ENCODE measurements at regions not wholly inside any gene's neighbourhood (a gene's known extent, or its start where the extent isn't known, plus 50 kb on each side); places are given as distances from the start of the nearest gene placed in this dataset.
"Not testable (repeated sequence)": the region's sequence is repeated elsewhere in the genome, so short reads cannot be mapped to it uniquely, and the experiment has no call there.

DNA sequence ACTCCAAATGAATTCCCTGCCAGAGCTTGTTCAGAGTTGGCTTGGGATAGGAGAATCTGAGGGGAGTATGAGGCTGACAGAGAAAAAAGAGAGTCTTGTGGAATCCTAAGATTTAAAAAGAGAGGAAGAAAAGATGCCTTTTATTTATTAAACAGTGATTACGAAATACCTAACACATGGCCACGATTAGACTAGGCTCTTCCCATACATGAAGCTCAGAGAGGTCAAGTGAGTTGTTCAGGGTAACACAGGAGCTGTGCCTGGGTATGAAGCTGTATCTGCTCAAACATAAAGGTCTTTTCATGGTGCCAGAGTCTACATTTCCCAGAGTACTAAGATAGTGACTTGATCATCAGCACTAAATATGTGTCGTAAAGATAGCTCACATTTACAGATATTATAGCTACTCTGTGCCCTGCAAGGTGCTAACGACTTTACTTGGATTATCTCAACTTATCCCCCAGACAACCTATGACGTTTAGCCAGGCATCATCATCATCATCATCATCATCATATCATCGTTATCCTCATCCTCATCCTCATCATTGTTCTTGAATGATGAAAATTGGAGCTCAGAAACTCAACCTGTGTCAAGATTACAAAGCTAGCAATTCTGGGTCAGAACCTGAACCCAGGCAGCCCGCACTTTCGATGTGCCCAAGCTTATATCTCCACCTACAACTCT, 500.8 kb downstream of the NPIPA7 start:
- no peak for DNase-seq (ENCODE audit: low read depth)

DNA sequence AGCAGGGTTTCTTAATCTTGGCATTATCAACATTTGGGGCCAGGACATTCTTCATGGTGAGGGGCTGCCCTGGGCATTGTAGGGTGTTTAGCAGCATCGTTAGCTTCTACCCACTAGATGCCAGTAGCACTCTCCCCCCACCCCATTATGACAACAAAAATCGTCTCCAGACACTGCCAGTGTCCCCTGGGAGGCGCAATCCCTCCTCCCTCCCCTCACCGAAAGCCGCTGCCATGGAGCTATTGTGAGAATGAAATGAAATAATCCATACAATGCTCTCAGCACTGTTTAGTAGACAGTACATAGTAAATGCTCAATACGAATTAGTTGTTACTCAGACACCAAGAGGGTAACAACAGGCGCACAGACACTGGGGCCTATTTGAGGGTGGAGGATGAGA, 502.9 kb downstream of the NPIPA7 start:
- no peak for DNase-seq (ENCODE audit: low read depth)

DNA sequence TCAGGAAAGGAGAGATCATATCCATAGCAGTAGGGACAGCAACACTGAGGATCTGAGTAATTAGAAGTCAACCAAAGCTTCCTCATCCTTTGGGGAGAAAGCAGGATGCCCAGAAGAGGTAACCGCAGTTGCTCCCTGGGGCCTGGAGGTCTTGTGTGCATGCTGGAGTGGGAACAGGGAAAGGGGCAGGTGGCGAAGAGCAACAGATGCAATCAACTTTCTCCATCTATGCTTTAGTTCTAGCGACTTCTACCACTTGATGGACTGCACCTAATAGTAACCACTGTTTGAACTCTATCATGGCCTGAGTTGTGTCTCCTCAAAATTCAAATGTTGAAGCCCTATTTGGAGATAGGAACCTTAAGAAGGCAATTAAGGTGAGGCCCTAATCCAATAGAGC, 503.8 kb downstream of the NPIPA7 start:
- no peak for DNase-seq (ENCODE audit: low read depth)

DNA sequence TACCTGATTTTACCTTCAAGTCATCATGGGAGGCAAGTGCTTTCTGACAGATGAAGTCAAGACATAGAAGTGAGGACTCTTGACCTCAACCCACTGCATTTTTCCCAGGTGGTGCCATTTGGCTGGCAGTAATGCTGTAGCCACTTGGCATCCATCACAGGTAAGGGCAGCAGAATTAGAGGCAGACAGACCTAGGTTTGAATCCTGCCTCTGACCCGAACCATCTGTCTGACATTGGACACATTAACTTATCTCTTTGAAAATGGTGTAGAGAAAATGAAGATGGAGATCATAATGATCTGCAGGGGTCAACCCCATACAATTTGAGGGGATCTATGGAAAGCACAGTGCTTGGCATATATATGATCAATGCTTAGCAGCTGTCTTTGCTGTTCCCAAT, 505.5 kb downstream of the NPIPA7 start:
- no peak for DNase-seq (ENCODE audit: low read depth)

DNA sequence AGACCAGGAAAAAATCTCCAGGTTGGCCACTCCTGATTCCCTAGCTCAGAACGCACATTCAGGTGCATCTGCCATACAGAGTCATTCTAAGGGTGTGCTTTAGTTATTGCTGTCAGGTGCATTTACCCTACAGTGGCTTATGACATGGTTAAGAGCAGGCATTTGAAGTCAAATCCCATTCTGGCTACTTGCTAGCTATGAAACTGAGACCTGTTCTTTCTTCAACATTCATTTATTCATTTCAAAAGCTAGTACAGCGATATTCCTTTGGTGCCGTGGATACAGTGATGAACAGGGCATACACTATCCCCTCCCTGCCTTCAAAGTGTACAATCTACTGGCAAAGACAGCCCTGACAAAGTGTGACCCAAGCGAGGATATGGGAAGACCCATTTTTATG, 508.3 kb downstream of the NPIPA7 start:
- no peak for DNase-seq (ENCODE audit: low read depth)

DNA sequence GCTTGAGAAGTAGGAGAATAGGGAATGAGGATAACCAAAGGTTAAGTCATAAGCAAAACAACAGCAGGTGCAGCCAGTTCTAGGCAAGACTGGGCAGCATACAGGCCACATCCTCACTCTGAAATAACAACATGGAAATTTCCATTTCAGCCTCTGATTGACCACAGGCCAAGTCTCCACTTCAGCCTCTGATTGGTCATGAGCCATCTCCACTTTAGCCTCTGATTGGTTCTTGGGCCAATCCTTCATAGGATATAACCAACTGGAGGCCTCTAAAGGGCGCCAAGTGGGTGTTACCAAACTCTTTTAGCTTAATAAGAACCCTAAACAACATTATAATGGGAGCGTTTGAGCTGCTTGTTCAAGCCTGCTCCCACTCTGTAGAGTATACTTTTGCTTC, 512.0 kb downstream of the NPIPA7 start:
- DNase-seq (ENCODE audit: low read depth) = no peak

DNA sequence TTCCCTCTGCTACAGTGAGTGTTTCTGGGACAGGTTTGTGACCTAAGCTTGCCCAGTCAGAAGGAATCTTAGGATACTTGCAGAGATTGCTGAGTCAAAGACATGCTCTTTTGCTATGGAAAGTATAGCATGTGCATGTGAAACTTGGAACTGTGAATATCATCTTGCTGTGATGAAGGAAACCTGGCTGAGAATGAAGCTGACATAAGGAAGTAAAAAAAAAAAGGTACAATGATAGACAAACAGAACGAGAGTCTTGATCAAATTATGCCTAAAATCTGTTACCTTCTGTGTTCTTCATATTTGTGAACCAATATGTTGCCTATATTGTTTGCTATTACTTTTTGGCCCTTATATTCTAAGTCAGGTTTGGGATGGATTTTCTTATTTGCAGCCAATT, 525.7 kb downstream of the NPIPA7 start:
- DNase-seq (ENCODE audit: low read depth) = no peak

DNA sequence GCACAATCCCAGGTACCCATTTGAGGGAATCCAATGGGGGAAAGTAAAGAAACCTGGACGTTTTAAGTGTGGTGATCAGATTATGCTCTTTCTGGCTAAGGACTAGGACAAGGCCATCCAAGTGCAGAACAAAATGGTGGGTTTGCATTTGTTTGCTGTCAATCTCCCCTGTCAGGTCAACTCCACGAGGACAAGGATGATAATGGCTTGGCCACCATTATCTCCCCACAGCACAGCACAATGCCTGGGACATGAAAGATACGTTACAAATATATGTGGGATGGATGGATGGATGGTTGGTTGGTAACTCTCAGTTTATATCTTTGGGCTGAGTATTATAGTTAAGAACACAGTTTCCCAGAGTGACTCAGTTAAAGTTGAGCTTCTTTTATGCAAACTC, 526.9 kb downstream of the NPIPA7 start:
- no peak for DNase-seq (ENCODE audit: low read depth)

DNA sequence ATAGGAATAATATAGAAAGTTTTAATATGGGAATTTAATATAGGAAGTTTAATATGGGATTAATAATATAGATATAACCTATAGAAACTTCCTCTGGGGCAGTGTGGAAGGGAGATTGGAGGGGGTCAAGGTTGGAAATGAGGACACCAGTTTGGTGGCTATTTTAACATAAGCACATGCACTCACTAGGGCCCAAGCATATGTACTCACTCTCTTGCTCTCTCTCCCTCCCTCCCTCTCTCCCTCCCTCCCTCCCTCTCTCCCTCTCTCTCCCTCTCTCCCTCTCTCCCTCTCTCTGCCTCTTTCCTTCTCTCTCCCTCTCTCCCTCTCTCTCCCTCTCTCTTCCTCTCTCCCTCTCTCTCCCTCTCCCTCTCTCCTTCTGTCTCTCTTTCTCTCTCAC, 528.1 kb downstream of the NPIPA7 start:
- DNase-seq (ENCODE audit: low read depth) = no peak

DNA sequence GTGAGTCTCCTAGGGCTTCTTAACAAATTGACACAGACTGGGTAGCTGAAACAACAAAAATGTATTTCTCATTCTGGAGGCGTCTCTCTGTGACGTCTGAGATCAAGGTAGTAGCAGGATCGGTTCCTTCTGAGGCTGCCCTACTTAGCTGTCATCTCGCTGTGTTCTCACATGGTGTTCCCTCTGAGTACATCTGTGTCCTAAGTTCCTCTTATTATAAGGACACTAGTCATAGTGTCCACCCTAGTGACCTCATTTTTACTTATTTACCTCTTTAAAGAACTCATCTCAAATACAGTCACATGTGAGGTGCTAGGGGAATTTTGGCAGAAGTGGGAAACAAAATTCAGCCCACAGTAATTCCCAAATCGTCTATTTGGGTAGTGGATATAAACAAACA, 529.1 kb downstream of the NPIPA7 start:
- no peak for DNase-seq (ENCODE audit: low read depth)

DNA sequence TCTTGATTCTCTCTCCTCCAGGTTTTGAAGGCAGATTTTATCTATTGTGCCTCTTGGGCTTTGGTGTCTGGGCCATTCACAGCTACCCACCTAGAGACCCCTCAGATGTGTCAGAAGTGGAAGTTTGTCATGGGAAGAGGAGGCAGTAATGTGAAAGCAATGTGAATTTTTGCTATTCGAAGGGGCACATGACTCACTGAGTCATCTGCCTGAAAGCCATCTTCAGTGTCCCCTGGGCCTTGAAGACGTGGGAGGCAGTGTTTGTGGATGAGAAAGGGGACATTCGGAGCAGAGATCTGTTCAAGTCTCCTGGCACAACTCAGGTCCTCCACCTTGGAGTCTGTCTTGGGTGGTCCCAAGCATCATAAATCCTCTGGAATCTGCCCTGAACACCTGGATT, 530.2 kb downstream of the NPIPA7 start:
- DNase-seq (ENCODE audit: low read depth) = no peak

DNA sequence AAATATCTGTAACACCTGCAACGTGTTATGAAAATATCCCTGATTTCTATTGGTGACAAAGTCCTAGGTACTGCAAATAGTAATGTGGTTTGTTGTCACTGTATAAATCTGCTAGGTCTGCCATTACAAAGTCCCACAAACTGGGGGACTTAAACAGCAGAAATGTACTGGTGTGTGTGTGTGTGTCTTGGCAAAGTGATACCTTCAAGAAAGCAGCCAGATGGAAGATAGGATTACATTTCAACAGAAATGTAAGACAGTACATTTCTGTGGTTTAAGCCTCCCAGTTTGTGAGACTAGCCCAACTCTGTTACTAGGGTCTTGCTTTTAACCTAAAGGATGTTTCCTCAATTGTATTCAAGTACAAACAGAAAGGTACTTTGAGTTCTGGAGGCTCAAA, 531.7 kb downstream of the NPIPA7 start:
- no peak for DNase-seq (ENCODE audit: low read depth)

DNA sequence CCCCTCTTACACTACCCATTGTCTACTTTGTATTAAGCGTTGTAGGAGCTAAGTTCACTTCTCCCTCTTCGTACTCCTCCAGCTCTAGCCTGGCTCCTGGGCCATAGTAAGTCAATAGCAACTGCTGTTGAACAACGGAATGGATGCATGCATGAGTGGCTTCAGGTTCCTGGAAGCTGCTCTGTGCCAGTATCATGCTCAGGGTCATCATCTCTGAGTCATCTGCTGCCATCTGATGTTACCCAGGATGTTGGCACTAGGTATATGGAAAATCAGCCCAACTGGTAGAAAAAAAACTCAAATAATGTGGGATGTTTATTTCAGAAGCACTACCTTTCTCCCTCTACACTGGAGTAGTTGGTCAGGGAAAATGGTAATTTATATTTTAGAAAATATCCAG, 536.8 kb downstream of the NPIPA7 start:
- DNase-seq (ENCODE audit: low read depth) = no peak

DNA sequence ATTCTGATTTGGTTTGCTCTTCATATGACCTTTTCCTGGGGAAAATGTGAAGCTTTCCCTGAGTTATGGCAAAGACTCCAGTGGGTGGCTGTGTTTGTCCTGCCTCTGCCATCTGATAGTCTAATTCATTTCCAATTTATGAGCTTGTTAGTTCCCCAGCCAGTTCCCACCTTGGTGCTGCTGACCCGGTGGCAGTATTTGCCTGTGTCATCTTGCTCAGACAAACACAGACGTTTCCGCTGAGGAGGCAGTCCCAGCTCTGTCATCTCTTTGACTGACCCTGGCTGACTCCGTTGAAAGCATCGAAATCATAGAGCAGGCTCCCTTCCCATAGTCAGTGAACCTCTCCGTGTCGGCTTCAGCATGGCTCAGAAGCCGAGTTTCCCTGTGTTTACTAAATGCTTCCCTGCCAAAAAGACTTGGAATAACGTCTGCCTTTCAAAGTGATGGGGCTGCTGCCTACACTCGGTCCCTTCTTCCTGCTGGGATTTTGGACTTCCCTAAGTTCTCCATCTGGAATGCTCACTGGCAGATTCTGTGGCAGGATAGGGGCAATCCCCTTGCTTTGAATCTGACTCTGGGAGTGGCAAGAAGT, 538.3 kb downstream of the NPIPA7 start:
- DNase-seq (ENCODE audit: low read depth) = no peak

DNA sequence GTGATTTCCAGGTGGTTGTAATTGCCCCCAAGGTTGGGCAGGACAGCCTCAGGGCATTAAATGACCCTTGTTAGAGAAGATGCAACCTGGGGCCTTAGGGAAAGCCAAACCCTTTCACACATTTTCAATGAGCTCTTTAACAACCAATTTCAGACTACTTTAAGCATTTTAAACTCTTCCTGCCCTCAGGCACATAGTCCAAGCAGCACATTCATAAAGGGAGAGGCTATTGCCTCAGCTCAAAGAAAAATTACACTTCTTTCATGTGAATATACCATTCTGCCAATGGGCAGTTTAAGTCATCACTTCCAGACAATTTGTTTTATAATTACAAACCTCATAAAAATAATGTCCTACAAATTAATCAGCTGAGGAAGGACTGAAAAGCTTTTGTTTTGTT, 544.5 kb downstream of the NPIPA7 start:
- no peak for DNase-seq (ENCODE audit: low read depth)

DNA sequence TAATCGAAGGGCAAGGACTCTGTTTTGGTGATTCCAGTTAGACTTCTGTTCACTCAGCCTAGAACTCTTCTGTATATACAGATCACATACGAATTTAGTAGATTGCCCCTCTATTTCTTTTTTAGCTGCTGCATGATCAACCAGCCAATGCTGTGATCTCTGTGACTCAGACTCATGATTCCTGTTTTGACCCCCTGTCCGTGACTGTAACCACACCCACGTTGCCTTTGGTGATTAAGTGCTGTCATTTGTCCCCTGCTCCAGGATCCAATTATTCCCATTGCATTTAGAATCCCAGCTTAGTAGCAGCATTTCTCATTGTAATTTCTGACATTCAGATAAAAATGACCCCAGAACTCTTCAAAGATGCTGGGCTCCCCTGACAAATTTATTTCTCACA, 545.7 kb downstream of the NPIPA7 start:
- DNase-seq (ENCODE audit: low read depth) = no peak

DNA sequence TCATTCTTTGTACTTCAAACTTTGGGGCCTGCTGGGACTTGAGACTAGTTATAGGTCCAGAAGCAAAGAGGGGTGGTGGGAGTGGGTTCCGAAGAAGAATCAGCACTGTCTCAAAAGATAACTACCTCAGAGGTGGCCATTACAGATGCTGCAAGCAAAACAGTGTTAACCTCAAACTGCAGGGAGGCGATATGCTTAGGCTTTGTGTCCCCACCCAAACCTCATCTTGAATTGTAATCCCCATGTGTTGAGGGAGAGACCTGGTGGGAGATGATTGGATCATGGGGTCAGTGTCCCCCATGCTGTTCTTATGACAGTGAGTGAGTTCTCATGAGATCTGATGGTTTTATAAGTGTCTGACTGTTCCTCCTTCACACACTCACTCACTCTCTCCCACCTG, 545.3 kb downstream of the XYLT1 start:
- no peak for DNase-seq (ENCODE audit: low read depth)

DNA sequence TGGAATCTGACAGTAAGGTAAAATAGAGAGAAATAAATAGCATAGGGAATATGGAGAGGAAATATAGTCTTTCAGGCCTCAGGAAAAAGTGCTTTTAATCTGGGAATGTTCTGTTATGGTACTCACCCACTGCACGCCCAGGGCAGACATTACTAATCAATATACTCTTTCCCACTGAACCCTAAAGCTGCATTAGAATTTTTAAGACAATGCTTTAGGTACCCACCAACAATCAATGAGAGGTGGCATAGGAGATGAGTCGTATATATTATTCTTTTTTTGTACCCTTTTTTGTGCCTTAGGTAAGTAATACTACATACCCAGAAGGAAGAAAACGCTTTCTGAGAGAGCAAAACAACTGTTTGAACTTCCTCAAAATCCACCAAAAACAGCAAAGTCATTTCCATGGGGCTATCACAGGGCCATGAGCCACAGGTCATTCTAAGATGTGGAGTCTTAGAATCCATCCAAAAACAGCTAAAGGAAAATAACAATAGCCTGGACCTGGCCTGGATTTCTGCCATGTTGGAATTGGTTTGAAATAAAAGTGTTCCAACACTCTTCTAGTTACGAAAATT, 542.1 kb downstream of the XYLT1 start:
- DNase-seq (ENCODE audit: low read depth) = no peak

DNA sequence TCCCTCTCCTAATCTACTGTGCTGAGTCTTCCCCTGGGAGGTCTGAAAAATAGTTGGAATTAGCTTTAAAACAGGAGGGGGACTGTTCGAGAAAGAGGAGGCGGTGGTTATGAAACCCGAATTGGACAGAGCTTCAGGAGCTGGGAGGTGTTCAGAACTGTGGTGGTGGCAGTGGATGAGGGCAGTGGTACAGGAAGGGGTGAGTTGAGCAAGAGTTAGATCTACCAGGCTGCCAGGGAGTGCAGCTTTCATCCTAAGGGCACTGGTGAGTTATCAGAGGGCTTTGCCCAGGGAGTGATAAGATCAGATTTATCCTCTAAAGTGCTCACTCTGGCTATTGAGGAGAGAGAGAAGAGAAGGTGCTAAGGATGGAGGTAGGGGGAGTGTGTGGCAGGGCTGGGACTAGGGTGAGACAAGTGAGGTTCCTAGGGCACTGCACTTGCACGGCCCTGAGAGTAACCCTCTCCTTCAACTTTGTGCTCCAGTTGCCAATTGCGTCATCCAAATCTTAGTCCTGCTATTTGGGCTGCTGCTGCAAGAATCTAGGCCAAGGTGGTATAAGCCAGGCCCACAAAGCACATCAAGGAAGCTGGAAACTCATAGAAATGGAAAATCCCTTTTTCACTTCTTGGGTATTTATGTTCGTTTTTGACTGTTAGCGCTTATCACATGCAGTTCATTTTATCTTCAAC, 540.3 kb downstream of the XYLT1 start:
- DNase-seq (ENCODE audit: low read depth) = no peak

DNA sequence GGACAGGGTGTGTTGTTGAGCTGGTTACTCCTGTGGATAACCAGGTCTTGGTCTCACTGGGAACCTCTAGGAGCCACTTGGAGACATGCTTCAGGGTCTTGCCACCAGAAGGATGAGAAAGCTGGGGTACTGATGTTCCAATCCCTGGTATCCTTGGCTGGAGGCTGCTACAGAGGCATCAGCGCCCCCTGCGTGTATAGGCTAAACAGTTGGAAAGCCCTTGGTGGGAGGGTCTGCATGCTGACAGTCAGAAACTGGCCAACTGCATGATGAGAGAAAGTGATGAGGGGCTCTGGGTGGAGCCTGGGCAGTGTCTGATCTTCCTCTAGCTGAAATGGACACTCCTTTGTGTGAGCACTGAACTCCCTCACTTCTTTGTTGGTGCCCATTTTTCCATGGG, 536.9 kb downstream of the XYLT1 start:
- DNase-seq (ENCODE audit: low read depth) = no peak

DNA sequence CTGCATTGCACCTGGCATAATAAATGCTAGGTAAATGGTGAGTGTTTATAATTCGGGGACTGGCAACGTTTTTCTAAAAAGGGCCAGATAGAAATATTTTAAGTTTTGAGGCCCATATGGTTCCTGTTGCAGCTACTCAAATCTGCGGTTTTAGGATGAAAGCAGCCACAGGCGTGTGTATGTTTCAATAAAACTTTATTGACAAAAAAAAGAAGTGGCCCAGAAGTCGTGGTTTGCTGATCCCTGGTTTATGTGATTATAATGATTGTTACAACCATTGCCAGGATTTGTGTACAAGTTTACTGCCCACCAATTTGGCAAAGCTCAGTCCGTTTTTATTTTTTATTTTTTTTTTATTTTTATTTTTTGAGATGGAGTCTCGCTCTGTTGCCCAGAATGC, 536.1 kb downstream of the XYLT1 start:
- DNase-seq (ENCODE audit: low read depth) = no peak

DNA sequence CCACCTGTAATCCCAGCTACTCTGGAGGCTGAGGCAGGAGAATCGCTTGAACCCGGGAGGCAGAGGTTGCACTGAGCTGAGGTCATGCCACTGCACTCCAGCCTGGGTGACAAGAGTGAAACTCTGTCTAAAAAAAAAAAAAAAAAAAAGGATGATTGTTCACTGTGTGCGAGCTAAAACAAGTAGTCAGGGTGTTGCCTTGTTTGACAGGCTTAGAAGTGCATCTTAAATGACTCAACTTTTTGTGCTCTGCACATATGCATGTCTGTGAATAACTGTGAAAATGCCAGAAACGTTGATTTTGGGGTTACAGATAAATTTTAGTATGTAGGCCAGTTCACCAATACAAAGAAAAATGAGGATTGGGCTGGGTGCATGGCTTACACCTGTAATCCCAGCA, 534.9 kb downstream of the XYLT1 start:
- not testable (repeated sequence) for DNase-seq (ENCODE audit: low read depth)

DNA sequence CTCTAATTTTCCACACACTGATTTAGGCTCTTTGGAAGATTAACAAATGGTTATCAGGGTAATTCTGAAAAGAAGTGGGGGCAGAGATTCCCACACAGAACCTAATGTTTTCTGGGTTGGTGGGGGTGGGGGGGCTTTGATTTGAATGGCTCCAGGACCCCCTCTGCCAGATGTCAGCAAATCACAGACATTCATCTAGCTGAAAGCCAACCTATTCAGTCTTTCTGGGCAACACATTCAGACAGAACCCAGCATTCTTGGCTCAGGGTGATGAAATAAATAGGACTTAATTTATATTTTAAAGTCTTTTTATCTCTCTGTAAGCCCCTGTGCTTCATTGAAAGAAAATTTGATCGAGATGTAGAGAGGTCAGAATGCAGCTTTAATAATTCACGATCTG, 533.2 kb downstream of the XYLT1 start:
- no peak for DNase-seq (ENCODE audit: low read depth)

Data from activated T-cell treated with anti-CD3 and anti-CD28 coated beads for 48 hours (primary cell).